Activated naive CD4-positive, alpha-beta T cell treated with Interleukin-2 at 50 U/mL for 16 hours (primary cell): ENCODE measurements at regions not wholly inside any gene's neighbourhood (a gene's known extent, or its start where the extent isn't known, plus 50 kb on each side); places are given as distances from the start of the nearest gene placed in this dataset.
A peak's percentile ranks its signal among the peaks of the same experiment; 100 is the strongest.
"Not testable (repeated sequence)": the region's sequence is repeated elsewhere in the genome, so short reads cannot be mapped to it uniquely, and the experiment has no call there.

ENCODE experiments used
- DNase-seq: peaks from one replicate; pipeline ENCODE4 v3.0.0-alpha.2; 2020

GRCh38 chr10:87300163-87300562 is 57.4 kb upstream of the NUTM2D start:
- DNase-seq: not testable (repeated sequence)

GRCh38 chr10:87301466-87302115 is 56.0 kb upstream of the NUTM2D start:
- DNase-seq: peak; percentile 26

- not testable (repeated sequence) for DNase-seq
Measured at GRCh38 chr10:87302132-87302531, 55.4 kb upstream of the NUTM2D start.

- not testable (repeated sequence) for DNase-seq
Measured at GRCh38 chr10:87303707-87304106, 53.8 kb upstream of the NUTM2D start.

- not testable (repeated sequence) for DNase-seq
Measured at GRCh38 chr10:87306681-87307080, 50.9 kb upstream of the NUTM2D start.
